Kidney (tissue), 13 donors: ENCODE measurements at regions not wholly inside any gene's neighbourhood (a gene's known extent, or its start where the extent isn't known, plus 50 kb on each side); places are given as distances from the start of the nearest gene placed in this dataset.

Experiments
- DNase-seq, 5 donors: peaks; one replicate each; pipeline ENCODE4 v3.0.0-alpha.2; 2013 to 2020
- FAIRE-seq: peaks from 2 replicates; lab custom pipeline; 2012; peaks lifted over from hg19 to GRCh38; lab: Jason Lieb, UNC
- H3K27ac ChIP-seq, 2 donors: one replicate each; pipeline ENCODE4 v1.7.0; 2013; ENCODE audit warnings: low read depth in 2 of 2, low read length in 2 of 2, inconsistent platforms in 1 of 2
- H3K27me3 ChIP-seq: one replicate; pipeline ENCODE4 v1.7.1; 2013; ENCODE audit warnings: low read length, inconsistent platforms; ENCODE audit not compliant: control insufficient read depth, insufficient read depth
- H3K36me3 ChIP-seq, 3 donors: one replicate each; pipeline versions ENCODE4 v1.7.0 to v1.7.1; 2013; ENCODE audit warnings: low read length in 3 of 3, control low read depth in 1 of 3, inconsistent platforms in 1 of 3; ENCODE audit not compliant: insufficient read depth in 3 of 3, control insufficient read depth in 2 of 3
- H3K4me1 ChIP-seq, 3 donors: one replicate each; pipeline versions ENCODE4 v1.7.0 to v1.7.1; 2013; ENCODE audit warnings: low read length in 3 of 3, inconsistent platforms in 1 of 3, low read depth in 1 of 3; ENCODE audit not compliant: control insufficient read depth in 2 of 3, insufficient read depth in 2 of 3
- H3K4me3 ChIP-seq, 3 donors: one replicate each; pipeline versions ENCODE4 v1.7.0 to v1.8.1; 2013; ENCODE audit warnings: low read length in 3 of 3, control low read depth in 1 of 3, inconsistent platforms in 1 of 3
- H3K9ac ChIP-seq, 3 donors: one replicate each; pipeline versions ENCODE4 v1.7.0 to v1.7.1; 2013; ENCODE audit warnings: low read length in 3 of 3, control low read depth in 1 of 3, inconsistent platforms in 1 of 3
- H3K9me3 ChIP-seq, 3 donors: one replicate each; pipeline versions ENCODE4 v1.7.0 to v1.7.1; 2013; ENCODE audit warnings: low read length in 3 of 3, control low read depth in 1 of 3, inconsistent platforms in 1 of 3; ENCODE audit not compliant: control insufficient read depth in 2 of 3, insufficient read depth in 1 of 3
- intact Hi-C: fragments of 100-400 bp; cut with DNase I; formaldehyde crosslinking; loops from one replicate; pipeline ENCODE4 v1.11.1; 2022
- TF ChIP-seq, protein P1 (sequence below): IDR thresholded peaks from 3 replicates; pipeline ENCODE4 v1.5.1; 2012; ENCODE audit warnings: mild to moderate bottlenecking, moderate library complexity, borderline replicate concordance; ENCODE audit not compliant: insufficient read depth; ENCODE audit errors: extremely low read depth
- donor health status: control.
- donor health status: control.
- donor health status: control.
- donor health status: control.
- donor health status: control.
- donor health status: DM: yes; HTN: yes; CAD: no.
- donor health status: Normal renal cell carcinoma (clear cell type).

DNA sequence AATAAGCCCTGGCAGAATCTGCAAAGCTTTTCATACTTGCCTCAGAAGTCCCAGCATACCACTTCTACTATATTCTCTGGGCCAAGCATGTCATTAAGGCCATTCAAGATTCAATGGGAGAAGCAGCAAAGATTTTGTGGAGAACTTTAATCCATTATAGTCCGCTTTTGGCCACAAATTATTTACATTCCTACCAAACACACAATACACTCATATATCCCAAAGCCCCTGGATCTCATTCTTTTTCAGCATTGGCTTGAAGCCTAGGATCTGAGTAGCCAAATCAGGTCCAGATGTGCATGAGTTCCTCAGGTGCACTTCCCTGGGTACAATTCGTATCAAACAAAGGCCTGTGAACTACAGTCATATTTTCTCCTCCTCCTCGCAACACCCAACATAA is 203.4 kb downstream of the NDFIP2 start:
- Histone ChIP-seq H3K9ac (no peak overlapping the region), H3K27ac (no peak overlapping the region), H3K4me3 (no peak overlapping the region), H3K4me1 (no peaks in the 10 kb centered on the region), H3K9me3 (no peaks in the 10 kb centered on the region), H3K27me3 (no peaks in the 10 kb centered on the region), H3K36me3 (no peaks in the 10 kb centered on the region)
- intact Hi-C loops: no loop called here
- FAIRE-seq (no peak), DNase-seq (no peak)
- TF ChIP-seq, protein P1, sequence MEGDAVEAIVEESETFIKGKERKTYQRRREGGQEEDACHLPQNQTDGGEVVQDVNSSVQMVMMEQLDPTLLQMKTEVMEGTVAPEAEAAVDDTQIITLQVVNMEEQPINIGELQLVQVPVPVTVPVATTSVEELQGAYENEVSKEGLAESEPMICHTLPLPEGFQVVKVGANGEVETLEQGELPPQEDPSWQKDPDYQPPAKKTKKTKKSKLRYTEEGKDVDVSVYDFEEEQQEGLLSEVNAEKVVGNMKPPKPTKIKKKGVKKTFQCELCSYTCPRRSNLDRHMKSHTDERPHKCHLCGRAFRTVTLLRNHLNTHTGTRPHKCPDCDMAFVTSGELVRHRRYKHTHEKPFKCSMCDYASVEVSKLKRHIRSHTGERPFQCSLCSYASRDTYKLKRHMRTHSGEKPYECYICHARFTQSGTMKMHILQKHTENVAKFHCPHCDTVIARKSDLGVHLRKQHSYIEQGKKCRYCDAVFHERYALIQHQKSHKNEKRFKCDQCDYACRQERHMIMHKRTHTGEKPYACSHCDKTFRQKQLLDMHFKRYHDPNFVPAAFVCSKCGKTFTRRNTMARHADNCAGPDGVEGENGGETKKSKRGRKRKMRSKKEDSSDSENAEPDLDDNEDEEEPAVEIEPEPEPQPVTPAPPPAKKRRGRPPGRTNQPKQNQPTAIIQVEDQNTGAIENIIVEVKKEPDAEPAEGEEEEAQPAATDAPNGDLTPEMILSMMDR: no peak

DNA sequence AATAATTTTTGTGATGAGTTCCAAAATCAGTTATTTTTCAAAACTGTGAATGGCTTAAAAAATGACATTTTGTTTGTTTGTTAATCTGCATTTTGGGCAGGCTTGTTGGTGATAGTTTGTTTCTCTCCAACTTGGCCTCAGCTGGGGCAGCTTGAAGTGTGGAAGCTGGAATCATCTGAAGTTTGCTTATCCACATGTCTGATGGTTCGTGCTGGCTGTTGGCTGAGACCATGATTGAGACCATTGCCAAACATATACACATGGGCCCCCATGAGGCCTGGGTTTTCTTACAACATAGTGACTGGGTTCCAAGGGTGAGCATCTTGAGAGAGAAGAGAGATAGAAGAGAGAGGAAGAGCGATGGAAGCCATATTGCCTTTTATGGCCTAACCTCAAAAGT is 201.2 kb downstream of the NDFIP2 start:
- TF ChIP-seq, protein P1: no peak
- Histone ChIP-seq H3K36me3 (no peaks in the 10 kb centered on the region), H3K27ac (no peak overlapping the region), H3K9ac (no peak overlapping the region), H3K4me1 (peaks cover 0 to 3% (median 0%) of the 10 kb centered on the region in 3 donors), H3K9me3 (no peaks in the 10 kb centered on the region), H3K4me3 (no peak overlapping the region), H3K27me3 (no peaks in the 10 kb centered on the region)
- intact Hi-C loops: no loop called here
- DNase-seq (no peak), FAIRE-seq (no peak)

DNA sequence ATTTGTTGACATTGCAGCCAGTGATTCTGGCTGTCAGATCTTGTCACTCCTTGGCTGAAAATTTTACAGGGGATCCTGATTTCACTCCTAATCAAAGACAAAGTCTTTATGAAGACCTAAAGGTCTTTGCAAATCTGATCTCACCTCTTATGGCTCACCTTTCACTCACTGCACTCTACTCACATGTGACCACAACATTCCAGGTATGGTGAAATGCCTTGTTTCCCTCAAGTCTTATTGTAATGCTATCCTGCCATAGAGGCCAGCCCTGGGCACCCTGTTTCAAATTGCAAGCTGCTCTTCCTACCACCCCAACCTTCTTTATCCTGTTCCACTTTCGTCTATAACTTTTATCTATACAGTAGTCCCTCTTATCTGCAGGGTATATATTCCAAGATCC is 200.1 kb downstream of the NDFIP2 start:
- DNase-seq (no peak), FAIRE-seq (no peak)
- TF ChIP-seq, protein P1: no peak
- Histone ChIP-seq H3K27ac (no peak overlapping the region), H3K36me3 (no peaks in the 10 kb centered on the region), H3K27me3 (no peaks in the 10 kb centered on the region), H3K9ac (no peak overlapping the region), H3K4me3 (no peak overlapping the region), H3K9me3 (no peaks in the 10 kb centered on the region), H3K4me1 (peaks cover 0 to 3% (median 0%) of the 10 kb centered on the region in 3 donors)
- intact Hi-C loops: no loop called here

DNA sequence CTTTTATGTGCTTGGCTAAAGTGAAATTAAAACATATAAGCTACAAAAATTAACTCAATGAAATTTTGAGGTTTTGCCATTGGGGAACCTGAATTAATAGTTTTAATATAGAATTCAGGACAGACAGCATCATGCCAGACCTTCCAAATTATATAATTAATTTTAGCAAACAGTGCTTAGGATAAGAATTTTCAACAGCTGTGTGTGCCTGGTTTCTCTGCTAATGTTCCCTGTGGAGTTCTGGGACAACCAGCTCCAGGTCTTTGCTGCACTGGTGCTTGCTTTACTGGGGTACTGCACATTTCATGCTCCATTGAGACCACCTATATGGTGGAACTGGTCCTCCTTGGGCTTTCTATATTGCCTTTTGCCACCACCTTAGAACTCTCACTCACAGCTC is 199.5 kb downstream of the NDFIP2 start:
- no peaks in the 10 kb centered on the region for H3K9me3 ChIP-seq
- TF ChIP-seq, protein P1: no peak
- H3K4me1 ChIP-seq: peaks cover 0 to 3% (median 0%) of the 10 kb centered on the region in 3 donors
- H3K27ac ChIP-seq: no peak overlapping the region
- H3K27me3 ChIP-seq: no peaks in the 10 kb centered on the region
- H3K4me3 ChIP-seq: no peak overlapping the region
- intact Hi-C loops: no loop called here
- DNase-seq (no peak), FAIRE-seq (no peak)
- H3K9ac ChIP-seq: no peak overlapping the region
- H3K36me3 ChIP-seq: no peaks in the 10 kb centered on the region
